GM18870 (cell line): ENCODE measurements at regions not wholly inside any gene's neighbourhood (a gene's known extent, or its start where the extent isn't known, plus 50 kb on each side); places are given as distances from the start of the nearest gene placed in this dataset.

ENCODE experiments used
- ATAC-seq: cut with Tn5 transposase; IDR thresholded peaks from one replicate; pipeline ENCODE4 v1.9.1; 2021; ENCODE audit warnings: moderate library complexity; ENCODE audit not compliant: unreplicated experiment

GRCh38 chr16:85354686-85355514, 242.6 kb upstream of the CIBAR2 start:
- ATAC-seq, result no peak

GRCh38 chr16:85355515-85355837, 243.2 kb upstream of the CIBAR2 start:
- no peak for ATAC-seq

GRCh38 chr16:85356157-85356556, 243.9 kb upstream of the CIBAR2 start:
- no peak for ATAC-seq

DNA sequence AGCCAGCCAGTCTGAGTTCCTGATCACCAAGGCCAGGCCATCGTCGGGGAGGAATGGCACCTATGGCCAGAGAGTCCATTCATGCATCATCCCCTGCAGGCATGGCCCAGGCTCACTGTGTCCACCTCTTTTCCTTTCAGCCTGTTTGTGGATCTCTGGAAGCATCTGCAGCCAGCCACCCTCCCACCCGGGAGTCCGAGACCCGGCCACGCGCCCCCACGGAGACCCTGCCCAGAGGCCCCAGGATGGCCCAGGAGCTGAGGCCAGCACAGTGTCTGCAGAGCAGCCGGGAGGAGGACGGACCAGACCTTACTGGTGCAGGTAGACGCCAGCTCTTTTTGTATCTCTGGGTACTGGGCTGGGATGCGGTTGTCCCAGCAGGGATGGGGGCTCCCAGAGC, 245.1 kb upstream of the CIBAR2 start:
- ATAC-seq, result no peak

GRCh38 chr16:85357924-85358505, 245.7 kb upstream of the CIBAR2 start:
- ATAC-seq, result no peak

DNA sequence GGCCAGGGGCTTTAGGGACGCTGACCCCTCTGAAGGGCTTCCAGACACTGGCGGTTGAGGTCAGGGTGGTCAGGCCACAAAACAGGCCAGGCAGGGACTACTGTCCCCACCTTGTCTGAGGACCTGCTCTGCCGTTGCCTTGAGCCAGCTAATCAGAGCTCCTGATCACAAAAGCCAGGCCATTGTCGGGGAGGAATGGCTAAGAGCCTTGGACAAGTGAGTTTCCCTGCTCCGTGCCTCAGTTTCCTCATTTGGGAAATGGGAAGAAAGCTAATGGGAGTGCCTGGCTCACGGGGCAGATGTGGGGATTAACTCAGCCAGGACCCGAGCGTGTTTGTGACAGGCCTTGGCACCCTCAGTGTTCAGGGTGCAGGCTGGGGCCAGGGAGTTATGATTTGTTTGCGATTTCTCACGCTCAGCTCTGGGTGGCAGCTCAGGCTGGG, 246.5 kb upstream of the CIBAR2 start:
- no peak for ATAC-seq

GRCh38 chr16:85359147-85359822, 247.0 kb upstream of the CIBAR2 start:
- ATAC-seq, result no peak

GRCh38 chr16:85360323-85361277, 248.3 kb upstream of the CIBAR2 start:
- no peak for ATAC-seq

GRCh38 chr16:85361441-85362118, 249.3 kb upstream of the CIBAR2 start:
- no peak for ATAC-seq

- ATAC-seq, result no peak
Measured at GRCh38 chr16:85362443-85362842, 250.2 kb upstream of the CIBAR2 start.

DNA sequence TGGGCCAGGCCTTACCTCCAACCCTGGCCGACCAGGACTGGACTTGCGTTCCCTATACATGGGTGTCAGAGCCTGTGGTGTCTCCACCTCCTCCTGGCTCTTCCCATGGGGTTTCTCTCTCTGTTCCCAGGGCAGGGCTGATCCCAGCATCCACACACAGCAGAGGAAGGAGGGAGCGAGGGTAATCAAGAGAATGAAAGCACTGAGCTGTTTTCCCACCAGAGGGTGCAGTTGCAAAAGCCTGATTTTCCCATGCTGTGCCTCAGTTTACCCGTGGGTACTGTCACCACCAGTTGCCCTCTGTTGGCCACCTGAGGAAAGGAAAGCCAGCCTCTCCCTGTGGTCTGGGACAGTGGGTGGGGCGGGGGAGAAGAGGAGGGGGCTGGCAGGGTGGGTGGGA, 249.7 kb upstream of the GSE1 start:
- no peak for ATAC-seq

- ATAC-seq, result no peak
Measured at GRCh38 chr16:85363881-85364280, 249.2 kb upstream of the GSE1 start.

DNA sequence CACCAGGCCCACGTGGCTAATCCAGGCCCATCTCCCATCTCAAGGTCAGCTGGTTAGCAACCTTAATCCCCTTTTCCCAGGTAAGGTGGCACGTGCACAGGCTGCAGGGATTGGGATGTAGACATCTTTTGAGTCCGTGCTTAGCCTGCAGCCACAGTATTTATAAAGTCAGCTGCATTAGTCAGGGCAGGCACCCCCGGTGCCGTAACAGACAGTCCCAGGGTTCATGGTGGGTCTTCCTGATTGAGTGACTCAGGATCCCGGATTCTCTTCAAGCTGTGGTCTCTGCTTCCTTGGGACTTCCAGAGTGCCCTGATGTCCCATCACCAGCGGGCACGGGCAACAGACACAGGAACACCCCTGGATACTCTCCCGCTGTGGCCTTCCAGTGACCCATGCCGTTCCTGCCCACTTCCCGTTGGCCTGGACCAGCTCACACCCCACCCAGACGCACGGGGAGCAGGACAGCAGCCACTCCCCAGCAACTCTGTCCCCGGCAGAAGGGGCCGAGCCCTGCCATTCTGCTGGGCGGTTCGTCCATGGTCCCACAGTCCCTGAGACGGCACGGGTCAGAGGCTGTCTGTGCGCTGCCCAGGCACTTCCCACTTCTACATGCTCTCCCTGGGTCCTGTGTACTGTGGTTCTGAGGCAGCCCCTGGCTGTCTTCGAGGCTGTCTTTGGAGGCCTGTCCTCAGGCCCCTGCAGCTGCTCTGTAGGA, 248.6 kb upstream of the GSE1 start:
- ATAC-seq, result no peak

DNA sequence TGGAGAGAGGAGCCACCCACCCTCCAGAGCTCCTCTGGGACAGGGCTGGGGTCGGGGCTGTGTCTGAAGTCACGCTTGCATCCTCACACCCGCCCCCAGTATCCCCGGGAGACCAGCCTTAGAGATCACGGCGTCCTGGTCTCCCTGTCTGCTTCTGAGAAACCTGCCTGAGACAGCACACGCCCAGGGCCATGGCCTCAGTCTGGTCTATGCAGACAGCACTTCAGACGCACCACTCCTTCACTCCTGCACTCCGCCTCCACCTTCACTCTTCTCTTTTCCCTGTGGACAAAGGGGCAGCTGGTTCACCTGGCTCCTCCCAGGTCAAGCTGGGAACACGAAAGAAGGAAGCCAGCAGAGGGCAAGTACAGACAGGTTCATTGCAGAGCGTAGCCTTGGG, 248.0 kb upstream of the GSE1 start:
- ATAC-seq, result no peak

GRCh38 chr16:85366031-85366763, 246.9 kb upstream of the GSE1 start:
- no peak for ATAC-seq

DNA sequence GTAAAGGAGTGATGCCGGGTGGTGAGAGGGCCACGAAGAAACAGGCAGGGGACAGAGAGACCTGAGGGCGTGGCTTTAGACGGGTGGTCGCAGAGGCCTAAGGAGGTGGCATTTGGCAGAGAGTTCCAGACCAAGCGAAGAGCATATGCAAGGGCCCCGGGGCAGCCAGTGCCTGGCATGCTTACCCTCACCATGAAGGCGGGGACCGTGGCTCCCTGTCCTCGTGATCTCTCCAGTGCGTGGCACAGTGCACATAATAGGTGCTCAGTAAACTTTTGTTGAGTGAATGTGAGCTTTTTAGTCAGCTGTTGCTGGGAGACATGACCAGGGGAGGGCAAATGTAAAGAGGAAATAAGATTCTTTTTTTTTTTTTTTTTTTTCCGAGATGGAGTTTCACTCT, 245.6 kb upstream of the GSE1 start:
- ATAC-seq, result no peak

DNA sequence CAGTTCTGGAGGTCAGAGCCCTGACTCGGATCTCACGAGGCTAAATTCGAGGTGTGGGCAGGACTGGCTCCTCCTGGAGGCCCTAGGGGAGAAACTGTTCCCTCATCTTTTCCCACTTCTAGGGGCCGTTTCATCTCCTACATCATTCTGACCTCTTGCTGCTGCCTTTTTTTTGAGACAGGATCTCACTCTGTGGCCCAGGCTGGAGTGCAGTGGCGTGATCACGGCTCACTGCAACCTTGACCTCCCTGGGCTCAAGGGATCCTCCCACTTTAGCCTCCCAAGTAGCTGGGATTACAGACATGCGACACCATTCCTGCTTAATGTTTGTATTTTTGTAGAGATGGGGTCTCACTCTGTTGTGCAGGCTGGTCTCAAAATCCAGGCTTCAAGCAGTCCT, 244.1 kb upstream of the GSE1 start:
- ATAC-seq, result no peak

DNA sequence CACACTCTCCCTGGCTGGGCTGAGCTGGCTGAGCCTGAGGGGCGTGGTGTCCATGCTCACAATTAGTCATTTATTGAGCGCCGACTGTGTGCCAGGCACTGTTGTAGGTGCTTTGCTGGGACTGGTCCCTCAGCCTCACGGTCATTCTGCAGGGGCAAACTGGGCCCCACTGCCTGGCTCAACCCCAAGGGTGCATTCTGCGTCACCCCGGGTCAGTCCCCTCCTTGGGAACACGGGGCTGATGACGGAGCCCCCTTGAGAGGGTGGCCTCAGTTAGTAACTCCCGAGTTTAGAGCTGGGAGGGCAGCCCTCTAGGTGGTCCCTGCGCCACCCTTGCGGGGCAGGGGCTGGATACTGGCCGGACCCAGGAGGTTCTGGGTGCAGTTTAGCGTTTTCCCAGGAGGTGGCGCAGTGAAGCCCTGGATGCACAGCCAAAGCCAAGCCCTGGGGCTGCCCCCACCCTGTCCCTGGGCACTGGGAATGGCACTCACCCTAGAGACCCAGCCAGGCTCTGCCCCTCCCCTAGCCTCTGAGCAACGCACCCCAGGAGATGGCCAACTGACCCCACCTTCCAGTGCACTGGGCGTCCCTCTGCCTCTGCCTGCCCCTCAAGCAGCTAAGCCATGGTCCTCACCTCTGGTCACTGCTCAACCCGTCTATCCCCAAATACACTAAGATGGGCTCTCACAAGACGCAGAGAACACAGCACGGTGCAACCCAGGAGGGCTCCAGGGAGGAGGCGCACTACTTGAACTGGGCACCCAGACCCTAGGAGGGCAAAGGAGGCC, 243.2 kb upstream of the GSE1 start:
- no peak for ATAC-seq

GRCh38 chr16:85370543-85370880, 242.6 kb upstream of the GSE1 start:
- no peak for ATAC-seq
